H1 (cell line): ENCODE measurements at regions not wholly inside any gene's neighbourhood (a gene's known extent, or its start where the extent isn't known, plus 50 kb on each side); places are given as distances from the start of the nearest gene placed in this dataset.

Source experiments
- ASH2L ChIP-seq: fragments of 200-600, 300-600 bp; sonication (generic); IDR thresholded peaks from one replicate; pipeline ENCODE4 v1.7.1; 2017; ENCODE audit warnings: low read length
- CHD2 ChIP-seq: IDR thresholded peaks from 2 replicates; pipeline ENCODE4 v1.6.1; 2012; ENCODE audit warnings: low read length, improper control_type of control experiment
- TF ChIP-seq, protein P1 (sequence below): fragments of 300-600 bp; sonication (generic); IDR thresholded peaks from 2 replicates; pipeline ENCODE4 v1.7.1; 2012; ENCODE audit warnings: low read length, moderate library complexity, mild to moderate bottlenecking, inconsistent platforms; ENCODE audit not compliant: insufficient replicate concordance

DNA sequence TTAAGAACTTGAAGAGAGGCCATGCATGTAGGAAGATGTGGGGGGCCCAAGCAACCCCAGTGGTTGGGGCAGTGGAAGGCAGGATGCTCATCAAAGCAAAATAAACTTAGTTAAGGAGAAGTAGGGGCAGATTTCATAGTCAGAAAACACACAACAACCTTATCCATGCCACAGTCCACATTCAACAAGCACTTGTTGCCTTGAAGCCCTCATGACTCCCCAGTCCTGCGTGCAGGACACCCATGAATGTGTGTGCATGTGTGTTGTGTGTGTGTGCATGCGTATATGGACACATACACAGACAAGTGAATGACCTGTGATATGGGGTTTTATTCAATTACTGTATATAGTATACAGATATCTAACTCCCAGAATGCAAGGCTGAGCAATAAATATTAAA lies 186.9 kb downstream of the PSMG1 start (continued):
- TF ChIP-seq, protein P1, sequence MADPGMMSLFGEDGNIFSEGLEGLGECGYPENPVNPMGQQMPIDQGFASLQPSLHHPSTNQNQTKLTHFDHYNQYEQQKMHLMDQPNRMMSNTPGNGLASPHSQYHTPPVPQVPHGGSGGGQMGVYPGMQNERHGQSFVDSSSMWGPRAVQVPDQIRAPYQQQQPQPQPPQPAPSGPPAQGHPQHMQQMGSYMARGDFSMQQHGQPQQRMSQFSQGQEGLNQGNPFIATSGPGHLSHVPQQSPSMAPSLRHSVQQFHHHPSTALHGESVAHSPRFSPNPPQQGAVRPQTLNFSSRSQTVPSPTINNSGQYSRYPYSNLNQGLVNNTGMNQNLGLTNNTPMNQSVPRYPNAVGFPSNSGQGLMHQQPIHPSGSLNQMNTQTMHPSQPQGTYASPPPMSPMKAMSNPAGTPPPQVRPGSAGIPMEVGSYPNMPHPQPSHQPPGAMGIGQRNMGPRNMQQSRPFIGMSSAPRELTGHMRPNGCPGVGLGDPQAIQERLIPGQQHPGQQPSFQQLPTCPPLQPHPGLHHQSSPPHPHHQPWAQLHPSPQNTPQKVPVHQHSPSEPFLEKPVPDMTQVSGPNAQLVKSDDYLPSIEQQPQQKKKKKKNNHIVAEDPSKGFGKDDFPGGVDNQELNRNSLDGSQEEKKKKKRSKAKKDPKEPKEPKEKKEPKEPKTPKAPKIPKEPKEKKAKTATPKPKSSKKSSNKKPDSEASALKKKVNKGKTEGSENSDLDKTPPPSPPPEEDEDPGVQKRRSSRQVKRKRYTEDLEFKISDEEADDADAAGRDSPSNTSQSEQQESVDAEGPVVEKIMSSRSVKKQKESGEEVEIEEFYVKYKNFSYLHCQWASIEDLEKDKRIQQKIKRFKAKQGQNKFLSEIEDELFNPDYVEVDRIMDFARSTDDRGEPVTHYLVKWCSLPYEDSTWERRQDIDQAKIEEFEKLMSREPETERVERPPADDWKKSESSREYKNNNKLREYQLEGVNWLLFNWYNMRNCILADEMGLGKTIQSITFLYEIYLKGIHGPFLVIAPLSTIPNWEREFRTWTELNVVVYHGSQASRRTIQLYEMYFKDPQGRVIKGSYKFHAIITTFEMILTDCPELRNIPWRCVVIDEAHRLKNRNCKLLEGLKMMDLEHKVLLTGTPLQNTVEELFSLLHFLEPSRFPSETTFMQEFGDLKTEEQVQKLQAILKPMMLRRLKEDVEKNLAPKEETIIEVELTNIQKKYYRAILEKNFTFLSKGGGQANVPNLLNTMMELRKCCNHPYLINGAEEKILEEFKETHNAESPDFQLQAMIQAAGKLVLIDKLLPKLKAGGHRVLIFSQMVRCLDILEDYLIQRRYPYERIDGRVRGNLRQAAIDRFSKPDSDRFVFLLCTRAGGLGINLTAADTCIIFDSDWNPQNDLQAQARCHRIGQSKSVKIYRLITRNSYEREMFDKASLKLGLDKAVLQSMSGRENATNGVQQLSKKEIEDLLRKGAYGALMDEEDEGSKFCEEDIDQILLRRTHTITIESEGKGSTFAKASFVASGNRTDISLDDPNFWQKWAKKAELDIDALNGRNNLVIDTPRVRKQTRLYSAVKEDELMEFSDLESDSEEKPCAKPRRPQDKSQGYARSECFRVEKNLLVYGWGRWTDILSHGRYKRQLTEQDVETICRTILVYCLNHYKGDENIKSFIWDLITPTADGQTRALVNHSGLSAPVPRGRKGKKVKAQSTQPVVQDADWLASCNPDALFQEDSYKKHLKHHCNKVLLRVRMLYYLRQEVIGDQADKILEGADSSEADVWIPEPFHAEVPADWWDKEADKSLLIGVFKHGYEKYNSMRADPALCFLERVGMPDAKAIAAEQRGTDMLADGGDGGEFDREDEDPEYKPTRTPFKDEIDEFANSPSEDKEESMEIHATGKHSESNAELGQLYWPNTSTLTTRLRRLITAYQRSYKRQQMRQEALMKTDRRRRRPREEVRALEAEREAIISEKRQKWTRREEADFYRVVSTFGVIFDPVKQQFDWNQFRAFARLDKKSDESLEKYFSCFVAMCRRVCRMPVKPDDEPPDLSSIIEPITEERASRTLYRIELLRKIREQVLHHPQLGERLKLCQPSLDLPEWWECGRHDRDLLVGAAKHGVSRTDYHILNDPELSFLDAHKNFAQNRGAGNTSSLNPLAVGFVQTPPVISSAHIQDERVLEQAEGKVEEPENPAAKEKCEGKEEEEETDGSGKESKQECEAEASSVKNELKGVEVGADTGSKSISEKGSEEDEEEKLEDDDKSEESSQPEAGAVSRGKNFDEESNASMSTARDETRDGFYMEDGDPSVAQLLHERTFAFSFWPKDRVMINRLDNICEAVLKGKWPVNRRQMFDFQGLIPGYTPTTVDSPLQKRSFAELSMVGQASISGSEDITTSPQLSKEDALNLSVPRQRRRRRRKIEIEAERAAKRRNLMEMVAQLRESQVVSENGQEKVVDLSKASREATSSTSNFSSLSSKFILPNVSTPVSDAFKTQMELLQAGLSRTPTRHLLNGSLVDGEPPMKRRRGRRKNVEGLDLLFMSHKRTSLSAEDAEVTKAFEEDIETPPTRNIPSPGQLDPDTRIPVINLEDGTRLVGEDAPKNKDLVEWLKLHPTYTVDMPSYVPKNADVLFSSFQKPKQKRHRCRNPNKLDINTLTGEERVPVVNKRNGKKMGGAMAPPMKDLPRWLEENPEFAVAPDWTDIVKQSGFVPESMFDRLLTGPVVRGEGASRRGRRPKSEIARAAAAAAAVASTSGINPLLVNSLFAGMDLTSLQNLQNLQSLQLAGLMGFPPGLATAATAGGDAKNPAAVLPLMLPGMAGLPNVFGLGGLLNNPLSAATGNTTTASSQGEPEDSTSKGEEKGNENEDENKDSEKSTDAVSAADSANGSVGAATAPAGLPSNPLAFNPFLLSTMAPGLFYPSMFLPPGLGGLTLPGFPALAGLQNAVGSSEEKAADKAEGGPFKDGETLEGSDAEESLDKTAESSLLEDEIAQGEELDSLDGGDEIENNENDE = no peak
- TF ChIP-seq CHD2 (no peak), ASH2L (no peak)
